GM23338 (cell line): ENCODE measurements at regions not wholly inside any gene's neighbourhood (a gene's known extent, or its start where the extent isn't known, plus 50 kb on each side); places are given as distances from the start of the nearest gene placed in this dataset.
A peak's percentile ranks its signal among the peaks of the same experiment; 100 is the strongest.

Experiments used
- ATAC-seq: fragments of 200-7000 bp; cut with Tn5 transposase; 3 replicates; pipeline ENCODE4 v1.9.1; 2020
- DNase-seq: peaks from one replicate; pipeline ENCODE4 v3.0.0-alpha.2; 2015; ENCODE audit warnings: low spot score
- H2AFZ ChIP-seq: fragments of 200-600 bp; sonication (generic); 2 replicates; pipeline ENCODE4 v1.8.0; 2016; ENCODE audit warnings: antibody characterized with exemption, mild to moderate bottlenecking, moderate library complexity
- H3F3A ChIP-seq: fragments of 200-600 bp; sonication (generic); replicated peaks from 2 replicates; pipeline ENCODE4 v1.8.0; 2017; ENCODE audit warnings: antibody characterized with exemption, mixed run types, low read depth
- H3K27ac ChIP-seq: fragments of 200-600 bp; sonication (generic); 2 replicates; pipeline ENCODE4 v1.6.1; 2016; ENCODE audit warnings: low read depth
- H3K27me3 ChIP-seq: fragments of 200-600 bp; sonication (generic); 2 replicates; pipeline ENCODE4 v1.8.0; 2016; ENCODE audit warnings: mild to moderate bottlenecking, mixed run types, moderate library complexity; ENCODE audit not compliant: insufficient read depth
- H3K36me3 ChIP-seq: fragments of 200-600 bp; sonication (generic); 2 replicates; pipeline ENCODE4 v1.8.0; 2016; ENCODE audit warnings: mild to moderate bottlenecking; ENCODE audit not compliant: insufficient read depth
- H3K4me1 ChIP-seq: fragments of 200-600 bp; sonication (generic); 2 replicates; pipeline ENCODE4 v1.8.0; 2016; ENCODE audit warnings: mild to moderate bottlenecking, moderate library complexity; ENCODE audit not compliant: insufficient read depth
- H3K4me2 ChIP-seq: fragments of 200-600 bp; sonication (generic); 2 replicates; pipeline ENCODE4 v1.7.1; 2017; ENCODE audit warnings: mixed run types
- H3K4me3 ChIP-seq: fragments of 200-600 bp; sonication (generic); 2 replicates; pipeline ENCODE4 v1.6.1; 2016; ENCODE audit warnings: mixed run types
- H3K79me2 ChIP-seq: fragments of 200-600 bp; sonication (generic); replicated peaks from 2 replicates; pipeline ENCODE4 v1.8.0; 2017; ENCODE audit warnings: mild to moderate bottlenecking; ENCODE audit not compliant: insufficient read depth
- H3K9me2 ChIP-seq: fragments of 200-600 bp; sonication (generic); 2 replicates; pipeline ENCODE4 v1.8.0; 2017; ENCODE audit not compliant: insufficient read depth
- H4K20me1 ChIP-seq: fragments of 200-600 bp; sonication (generic); replicated peaks from 2 replicates; pipeline ENCODE4 v1.8.0; 2017; ENCODE audit warnings: mild to moderate bottlenecking; ENCODE audit not compliant: insufficient read depth
- H3K27ac Mint-ChIP-seq: 2 replicates; pipeline ENCODE4 v1.8.0; 2020; ENCODE audit warnings: inconsistent platforms, mild to moderate bottlenecking, moderate library complexity, mixed read lengths
- H3K27me3 Mint-ChIP-seq: 3 replicates; pipeline ENCODE4 v1.8.0; 2022; ENCODE audit warnings: low read depth, mild to moderate bottlenecking, moderate library complexity, mixed read lengths, inconsistent platforms; ENCODE audit not compliant: insufficient read depth, poor library complexity
- H3K36me3 Mint-ChIP-seq: 3 replicates; pipeline ENCODE4 v1.8.0; 2021; ENCODE audit warnings: low read depth, mild to moderate bottlenecking, inconsistent platforms, moderate library complexity, mixed read lengths
- H3K4me1 Mint-ChIP-seq: 3 replicates; pipeline ENCODE4 v1.8.0; 2020; ENCODE audit warnings: mild to moderate bottlenecking, inconsistent platforms, mixed read lengths
- H3K4me3 Mint-ChIP-seq: 3 replicates; pipeline ENCODE4 v1.8.0; 2021; ENCODE audit warnings: moderate library complexity, mild to moderate bottlenecking, inconsistent platforms, mixed read lengths
- H3K9me3 Mint-ChIP-seq: 3 replicates; pipeline ENCODE4 v1.8.0; 2020; ENCODE audit warnings: moderate library complexity, mild to moderate bottlenecking, inconsistent platforms, mixed read lengths
- CREB1 ChIP-seq: fragments of 250-450 bp; sonication (Bioruptor Pico); IDR thresholded peaks from 2 replicates; pipeline ENCODE4 v1.5.0; 2020; ENCODE audit warnings: low read depth, mild to moderate bottlenecking, moderate library complexity
- EZH2 ChIP-seq: fragments of 200-600 bp; sonication (generic); IDR thresholded peaks from one replicate; pipeline ENCODE4 v1.8.0; 2017; ENCODE audit warnings: antibody characterized with exemption, mild to moderate bottlenecking, low read depth; ENCODE audit not compliant: unreplicated experiment
- EZH2phosphoT487 ChIP-seq: fragments of 200-600 bp; sonication (generic); IDR thresholded peaks from one replicate; pipeline ENCODE4 v1.8.1; 2018; ENCODE audit warnings: antibody characterized with exemption; ENCODE audit not compliant: unreplicated experiment
- JUNB ChIP-seq: IDR thresholded peaks from one replicate; pipeline ENCODE4 v1.6.1; 2016; ENCODE audit warnings: antibody characterized with exemption; ENCODE audit not compliant: unreplicated experiment
- NANOG ChIP-seq: IDR thresholded peaks from 2 replicates; pipeline ENCODE4 v1.6.1; 2016; ENCODE audit warnings: antibody characterized with exemption, borderline replicate concordance
- POLR2AphosphoS5 ChIP-seq: IDR thresholded peaks from 2 replicates; pipeline ENCODE4 v1.6.1; 2016; ENCODE audit warnings: antibody characterized with exemption, low read depth
- STAT1 ChIP-seq: IDR thresholded peaks from one replicate; pipeline ENCODE4 v1.6.1; 2016; ENCODE audit warnings: antibody characterized with exemption; ENCODE audit not compliant: unreplicated experiment
- ZNF114 ChIP-seq: fragments of 250-450 bp; sonication (Bioruptor Pico); IDR thresholded peaks from 2 replicates; pipeline ENCODE4 v1.5.0; 2020; ENCODE audit warnings: mild to moderate bottlenecking, moderate library complexity
- ZNF331 ChIP-seq: fragments of 250-450 bp; sonication (Bioruptor Pico); IDR thresholded peaks from 2 replicates; pipeline ENCODE4 v1.5.0; 2020; ENCODE audit warnings: low read depth, mild to moderate bottlenecking, moderate library complexity
- TF ChIP-seq, protein P1 (sequence below), 2 experiments: fragments of 200-600 bp in 1 of 2; sonication (generic) in 1 of 2; conservative IDR thresholded peaks; 2 replicates each; pipeline versions ENCODE4 v1.5.1 to v1.6.1; 2016 to 2017; ENCODE audit warnings: antibody characterized with exemption in 2 of 2, low read depth in 2 of 2, mild to moderate bottlenecking in 2 of 2, moderate library complexity in 1 of 2
- TF ChIP-seq, protein P2 (sequence below): fragments of 250-450 bp; sonication (Bioruptor Pico); IDR thresholded peaks from 2 replicates; pipeline ENCODE4 v1.5.0; 2020; ENCODE audit warnings: mild to moderate bottlenecking, moderate library complexity
- TF ChIP-seq, protein P3 (sequence below): IDR thresholded peaks from one replicate; pipeline ENCODE4 v1.6.1; 2018; ENCODE audit warnings: antibody characterized with exemption; ENCODE audit not compliant: unreplicated experiment
- TF ChIP-seq, protein P4 (sequence below): IDR thresholded peaks from 2 replicates; pipeline ENCODE4 v1.6.1; 2016; ENCODE audit warnings: antibody characterized with exemption

GRCh38 chr4:26223155-26223554 is 97.7 kb upstream of the RBPJ start:
- Mint-ChIP-seq H3K36me3 (no peaks in the 10 kb centered on the region), H3K27me3 (peaks cover 2% of the 10 kb centered on the region), H3K4me1 (no peaks in the 10 kb centered on the region), H3K9me3 (no peaks in the 10 kb centered on the region), H3K4me3 (no peak overlapping the region), H3K27ac (no peak overlapping the region)
- H3K27me3 ChIP-seq: no peaks in the 10 kb centered on the region
- no peak for ATAC-seq
- peak overlapping the region; percentile 47; the same call in 1 of the 2 replicates for H2AFZ ChIP-seq
- TF ChIP-seq NANOG (no peak), CREB1 (no peak), STAT1 (no peak), EZH2 (no peak), JUNB (no peak), ZNF331 (no peak), ZNF114 (CRISPR knock-in tag) (no peak), EZH2phosphoT487 (no peak), POLR2AphosphoS5 (no peak)
- TF ChIP-seq, protein P1, sequence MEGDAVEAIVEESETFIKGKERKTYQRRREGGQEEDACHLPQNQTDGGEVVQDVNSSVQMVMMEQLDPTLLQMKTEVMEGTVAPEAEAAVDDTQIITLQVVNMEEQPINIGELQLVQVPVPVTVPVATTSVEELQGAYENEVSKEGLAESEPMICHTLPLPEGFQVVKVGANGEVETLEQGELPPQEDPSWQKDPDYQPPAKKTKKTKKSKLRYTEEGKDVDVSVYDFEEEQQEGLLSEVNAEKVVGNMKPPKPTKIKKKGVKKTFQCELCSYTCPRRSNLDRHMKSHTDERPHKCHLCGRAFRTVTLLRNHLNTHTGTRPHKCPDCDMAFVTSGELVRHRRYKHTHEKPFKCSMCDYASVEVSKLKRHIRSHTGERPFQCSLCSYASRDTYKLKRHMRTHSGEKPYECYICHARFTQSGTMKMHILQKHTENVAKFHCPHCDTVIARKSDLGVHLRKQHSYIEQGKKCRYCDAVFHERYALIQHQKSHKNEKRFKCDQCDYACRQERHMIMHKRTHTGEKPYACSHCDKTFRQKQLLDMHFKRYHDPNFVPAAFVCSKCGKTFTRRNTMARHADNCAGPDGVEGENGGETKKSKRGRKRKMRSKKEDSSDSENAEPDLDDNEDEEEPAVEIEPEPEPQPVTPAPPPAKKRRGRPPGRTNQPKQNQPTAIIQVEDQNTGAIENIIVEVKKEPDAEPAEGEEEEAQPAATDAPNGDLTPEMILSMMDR (conservative IDR thresholded peaks at IDR 0.05; ENCODE audit: low read depth in 2 of 2): no peak
- TF ChIP-seq, protein P2, sequence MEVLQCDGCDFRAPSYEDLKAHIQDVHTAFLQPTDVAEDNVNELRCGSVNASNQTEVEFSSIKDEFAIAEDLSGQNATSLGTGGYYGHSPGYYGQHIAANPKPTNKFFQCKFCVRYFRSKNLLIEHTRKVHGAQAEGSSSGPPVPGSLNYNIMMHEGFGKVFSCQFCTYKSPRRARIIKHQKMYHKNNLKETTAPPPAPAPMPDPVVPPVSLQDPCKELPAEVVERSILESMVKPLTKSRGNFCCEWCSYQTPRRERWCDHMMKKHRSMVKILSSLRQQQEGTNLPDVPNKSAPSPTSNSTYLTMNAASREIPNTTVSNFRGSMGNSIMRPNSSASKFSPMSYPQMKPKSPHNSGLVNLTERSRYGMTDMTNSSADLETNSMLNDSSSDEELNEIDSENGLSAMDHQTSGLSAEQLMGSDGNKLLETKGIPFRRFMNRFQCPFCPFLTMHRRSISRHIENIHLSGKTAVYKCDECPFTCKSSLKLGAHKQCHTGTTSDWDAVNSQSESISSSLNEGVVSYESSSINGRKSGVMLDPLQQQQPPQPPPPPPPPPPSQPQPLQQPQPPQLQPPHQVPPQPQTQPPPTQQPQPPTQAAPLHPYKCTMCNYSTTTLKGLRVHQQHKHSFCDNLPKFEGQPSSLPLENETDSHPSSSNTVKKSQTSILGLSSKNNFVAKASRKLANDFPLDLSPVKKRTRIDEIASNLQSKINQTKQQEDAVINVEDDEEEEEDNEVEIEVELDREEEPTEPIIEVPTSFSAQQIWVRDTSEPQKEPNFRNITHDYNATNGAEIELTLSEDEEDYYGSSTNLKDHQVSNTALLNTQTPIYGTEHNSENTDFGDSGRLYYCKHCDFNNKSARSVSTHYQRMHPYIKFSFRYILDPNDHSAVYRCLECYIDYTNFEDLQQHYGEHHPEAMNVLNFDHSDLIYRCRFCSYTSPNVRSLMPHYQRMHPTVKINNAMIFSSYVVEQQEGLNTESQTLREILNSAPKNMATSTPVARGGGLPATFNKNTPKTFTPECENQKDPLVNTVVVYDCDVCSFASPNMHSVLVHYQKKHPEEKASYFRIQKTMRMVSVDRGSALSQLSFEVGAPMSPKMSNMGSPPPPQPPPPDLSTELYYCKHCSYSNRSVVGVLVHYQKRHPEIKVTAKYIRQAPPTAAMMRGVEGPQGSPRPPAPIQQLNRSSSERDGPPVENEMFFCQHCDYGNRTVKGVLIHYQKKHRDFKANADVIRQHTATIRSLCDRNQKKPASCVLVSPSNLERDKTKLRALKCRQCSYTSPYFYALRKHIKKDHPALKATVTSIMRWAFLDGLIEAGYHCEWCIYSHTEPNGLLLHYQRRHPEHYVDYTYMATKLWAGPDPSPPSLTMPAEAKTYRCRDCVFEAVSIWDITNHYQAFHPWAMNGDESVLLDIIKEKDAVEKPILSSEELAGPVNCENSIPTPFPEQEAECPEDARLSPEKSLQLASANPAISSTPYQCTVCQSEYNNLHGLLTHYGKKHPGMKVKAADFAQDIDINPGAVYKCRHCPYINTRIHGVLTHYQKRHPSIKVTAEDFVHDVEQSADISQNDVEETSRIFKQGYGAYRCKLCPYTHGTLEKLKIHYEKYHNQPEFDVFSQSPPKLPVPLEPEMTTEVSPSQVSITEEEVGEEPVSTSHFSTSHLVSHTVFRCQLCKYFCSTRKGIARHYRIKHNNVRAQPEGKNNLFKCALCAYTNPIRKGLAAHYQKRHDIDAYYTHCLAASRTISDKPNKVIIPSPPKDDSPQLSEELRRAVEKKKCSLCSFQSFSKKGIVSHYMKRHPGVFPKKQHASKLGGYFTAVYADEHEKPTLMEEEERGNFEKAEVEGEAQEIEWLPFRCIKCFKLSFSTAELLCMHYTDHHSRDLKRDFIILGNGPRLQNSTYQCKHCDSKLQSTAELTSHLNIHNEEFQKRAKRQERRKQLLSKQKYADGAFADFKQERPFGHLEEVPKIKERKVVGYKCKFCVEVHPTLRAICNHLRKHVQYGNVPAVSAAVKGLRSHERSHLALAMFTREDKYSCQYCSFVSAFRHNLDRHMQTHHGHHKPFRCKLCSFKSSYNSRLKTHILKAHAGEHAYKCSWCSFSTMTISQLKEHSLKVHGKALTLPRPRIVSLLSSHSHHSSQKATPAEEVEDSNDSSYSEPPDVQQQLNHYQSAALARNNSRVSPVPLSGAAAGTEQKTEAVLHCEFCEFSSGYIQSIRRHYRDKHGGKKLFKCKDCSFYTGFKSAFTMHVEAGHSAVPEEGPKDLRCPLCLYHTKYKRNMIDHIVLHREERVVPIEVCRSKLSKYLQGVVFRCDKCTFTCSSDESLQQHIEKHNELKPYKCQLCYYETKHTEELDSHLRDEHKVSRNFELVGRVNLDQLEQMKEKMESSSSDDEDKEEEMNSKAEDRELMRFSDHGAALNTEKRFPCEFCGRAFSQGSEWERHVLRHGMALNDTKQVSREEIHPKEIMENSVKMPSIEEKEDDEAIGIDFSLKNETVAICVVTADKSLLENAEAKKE (CRISPR knock-in tag): no peak
- TF ChIP-seq, protein P3, sequence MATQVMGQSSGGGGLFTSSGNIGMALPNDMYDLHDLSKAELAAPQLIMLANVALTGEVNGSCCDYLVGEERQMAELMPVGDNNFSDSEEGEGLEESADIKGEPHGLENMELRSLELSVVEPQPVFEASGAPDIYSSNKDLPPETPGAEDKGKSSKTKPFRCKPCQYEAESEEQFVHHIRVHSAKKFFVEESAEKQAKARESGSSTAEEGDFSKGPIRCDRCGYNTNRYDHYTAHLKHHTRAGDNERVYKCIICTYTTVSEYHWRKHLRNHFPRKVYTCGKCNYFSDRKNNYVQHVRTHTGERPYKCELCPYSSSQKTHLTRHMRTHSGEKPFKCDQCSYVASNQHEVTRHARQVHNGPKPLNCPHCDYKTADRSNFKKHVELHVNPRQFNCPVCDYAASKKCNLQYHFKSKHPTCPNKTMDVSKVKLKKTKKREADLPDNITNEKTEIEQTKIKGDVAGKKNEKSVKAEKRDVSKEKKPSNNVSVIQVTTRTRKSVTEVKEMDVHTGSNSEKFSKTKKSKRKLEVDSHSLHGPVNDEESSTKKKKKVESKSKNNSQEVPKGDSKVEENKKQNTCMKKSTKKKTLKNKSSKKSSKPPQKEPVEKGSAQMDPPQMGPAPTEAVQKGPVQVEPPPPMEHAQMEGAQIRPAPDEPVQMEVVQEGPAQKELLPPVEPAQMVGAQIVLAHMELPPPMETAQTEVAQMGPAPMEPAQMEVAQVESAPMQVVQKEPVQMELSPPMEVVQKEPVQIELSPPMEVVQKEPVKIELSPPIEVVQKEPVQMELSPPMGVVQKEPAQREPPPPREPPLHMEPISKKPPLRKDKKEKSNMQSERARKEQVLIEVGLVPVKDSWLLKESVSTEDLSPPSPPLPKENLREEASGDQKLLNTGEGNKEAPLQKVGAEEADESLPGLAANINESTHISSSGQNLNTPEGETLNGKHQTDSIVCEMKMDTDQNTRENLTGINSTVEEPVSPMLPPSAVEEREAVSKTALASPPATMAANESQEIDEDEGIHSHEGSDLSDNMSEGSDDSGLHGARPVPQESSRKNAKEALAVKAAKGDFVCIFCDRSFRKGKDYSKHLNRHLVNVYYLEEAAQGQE: no peak
- TF ChIP-seq, protein P4, sequence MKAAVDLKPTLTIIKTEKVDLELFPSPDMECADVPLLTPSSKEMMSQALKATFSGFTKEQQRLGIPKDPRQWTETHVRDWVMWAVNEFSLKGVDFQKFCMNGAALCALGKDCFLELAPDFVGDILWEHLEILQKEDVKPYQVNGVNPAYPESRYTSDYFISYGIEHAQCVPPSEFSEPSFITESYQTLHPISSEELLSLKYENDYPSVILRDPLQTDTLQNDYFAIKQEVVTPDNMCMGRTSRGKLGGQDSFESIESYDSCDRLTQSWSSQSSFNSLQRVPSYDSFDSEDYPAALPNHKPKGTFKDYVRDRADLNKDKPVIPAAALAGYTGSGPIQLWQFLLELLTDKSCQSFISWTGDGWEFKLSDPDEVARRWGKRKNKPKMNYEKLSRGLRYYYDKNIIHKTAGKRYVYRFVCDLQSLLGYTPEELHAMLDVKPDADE: no peak
- DNase-seq: no peak
- H4K20me1 ChIP-seq: no peaks in the 10 kb centered on the region
- H3K36me3 ChIP-seq: no peaks in the 10 kb centered on the region
- no peak overlapping the region for H3K4me2 ChIP-seq
- peaks cover under 1% of the 10 kb centered on the region; the same call in 1 of the 2 replicates for H3K4me1 ChIP-seq
- no peak overlapping the region for H3K27ac ChIP-seq
- H3K9me2 ChIP-seq: no peaks in the 10 kb centered on the region
- H3K79me2 ChIP-seq: no peaks in the 10 kb centered on the region
- H3F3A ChIP-seq: no peaks in the 10 kb centered on the region
- no peak overlapping the region for H3K4me3 ChIP-seq
